Tibial artery (tissue), 4 donors: ENCODE measurements at regions not wholly inside any gene's neighbourhood (a gene's known extent, or its start where the extent isn't known, plus 50 kb on each side); places are given as distances from the start of the nearest gene placed in this dataset.

Experiments used
- DNase-seq, 2 donors: peaks; one replicate each; pipeline ENCODE4 v3.0.0-alpha.2; 2019
- H3K27ac ChIP-seq, 2 donors: fragments of 200-600 bp; sonication (generic) in 1 of 2; 1 replicate in 1 of 2; 2 replicates in 1 of 2; pipeline ENCODE4 v1.5.1; 2018 to 2019; ENCODE audit warnings: mild to moderate bottlenecking in 1 of 2
- H3K27me3 ChIP-seq, 2 donors: fragments of 200-600 bp; sonication (generic) in 1 of 2; one replicate each; pipeline versions ENCODE4 v1.5.1 to v1.6.0; 2016 to 2019
- H3K36me3 ChIP-seq, 3 donors: fragments of 200-600 bp; sonication (generic) in 2 of 3; one replicate each; pipeline ENCODE4 v1.5.1; 2016 to 2019; ENCODE audit warnings: mild to moderate bottlenecking in 2 of 3
- H3K4me1 ChIP-seq, 4 donors: fragments of 200-600 bp; sonication (generic) in 2 of 4; 1 replicate in 3 of 4; 2 replicates in 1 of 4; pipeline ENCODE4 v1.5.1; 2016 to 2019
- H3K4me3 ChIP-seq, 2 donors: fragments of 200-600 bp; sonication (generic) in 1 of 2; 1 replicate in 1 of 2; 2 replicates in 1 of 2; pipeline ENCODE4 v1.5.1; 2018 to 2019; ENCODE audit warnings: mild to moderate bottlenecking in 2 of 2
- H3K9me3 ChIP-seq, 3 donors: fragments of 200-600 bp; sonication (generic) in 1 of 3; one replicate each; pipeline ENCODE4 v1.5.1; 2016 to 2019
- intact Hi-C: fragments of 100-400 bp; cut with DNase I; formaldehyde crosslinking; loops from one replicate; pipeline ENCODE4 v1.15.0; 2023; ENCODE audit warnings: low total_unique reads
- TF ChIP-seq, protein P1 (sequence below), 2 experiments: fragments of 200-600 bp in 1 of 2; fragments of 450-650 bp in 1 of 2; IDR thresholded peaks; one replicate each; pipeline ENCODE4 v1.5.1; 2017 to 2019; ENCODE audit warnings: antibody characterized with exemption in 2 of 2, mild to moderate bottlenecking in 1 of 2, moderate library complexity in 1 of 2

DNA sequence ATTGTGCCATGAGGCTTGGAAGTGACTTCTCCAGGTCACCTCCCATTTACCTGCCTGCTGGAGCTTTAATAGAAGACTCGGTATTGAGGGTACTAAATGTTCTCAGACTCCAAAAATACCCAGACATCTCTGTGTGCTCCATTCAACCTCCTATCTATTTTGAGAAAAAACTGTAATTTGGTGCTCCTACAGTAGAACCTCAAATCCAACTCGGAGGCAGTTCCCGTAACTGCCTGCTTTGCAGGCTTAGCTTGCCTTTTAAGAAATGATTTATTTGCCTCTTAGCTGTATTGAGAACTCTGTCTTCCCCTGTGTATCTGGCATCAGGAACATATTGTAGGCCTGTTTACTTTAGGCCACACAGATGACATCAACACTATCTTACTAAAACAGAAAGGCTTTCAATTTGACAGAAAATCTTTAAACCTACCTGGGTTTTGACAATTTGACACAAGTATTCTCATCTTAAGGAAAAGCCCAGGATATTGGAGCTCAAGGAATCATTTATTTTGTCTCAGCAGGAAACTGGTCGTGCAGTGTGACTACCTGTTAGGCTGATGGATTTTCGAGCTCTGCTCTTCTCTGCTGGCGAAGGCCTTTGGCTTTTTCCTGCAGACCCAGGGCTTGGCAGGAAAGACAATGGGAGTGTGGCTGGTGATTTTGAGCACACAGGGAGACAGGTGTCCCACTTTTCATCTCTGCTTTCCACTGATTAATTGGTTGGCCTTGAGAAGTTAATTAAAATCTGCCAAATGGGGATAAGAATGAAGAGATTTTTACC lies 314.8 kb downstream of the SNAPC1 start:
- H3K9me3 ChIP-seq = no peaks in the 10 kb centered on the region
- DNase-seq = no peak
- H3K27me3 ChIP-seq = no peaks in the 10 kb centered on the region
- no peaks in the 10 kb centered on the region for H3K36me3 ChIP-seq
- intact Hi-C loops = no loop called here
- TF ChIP-seq, protein P1, sequence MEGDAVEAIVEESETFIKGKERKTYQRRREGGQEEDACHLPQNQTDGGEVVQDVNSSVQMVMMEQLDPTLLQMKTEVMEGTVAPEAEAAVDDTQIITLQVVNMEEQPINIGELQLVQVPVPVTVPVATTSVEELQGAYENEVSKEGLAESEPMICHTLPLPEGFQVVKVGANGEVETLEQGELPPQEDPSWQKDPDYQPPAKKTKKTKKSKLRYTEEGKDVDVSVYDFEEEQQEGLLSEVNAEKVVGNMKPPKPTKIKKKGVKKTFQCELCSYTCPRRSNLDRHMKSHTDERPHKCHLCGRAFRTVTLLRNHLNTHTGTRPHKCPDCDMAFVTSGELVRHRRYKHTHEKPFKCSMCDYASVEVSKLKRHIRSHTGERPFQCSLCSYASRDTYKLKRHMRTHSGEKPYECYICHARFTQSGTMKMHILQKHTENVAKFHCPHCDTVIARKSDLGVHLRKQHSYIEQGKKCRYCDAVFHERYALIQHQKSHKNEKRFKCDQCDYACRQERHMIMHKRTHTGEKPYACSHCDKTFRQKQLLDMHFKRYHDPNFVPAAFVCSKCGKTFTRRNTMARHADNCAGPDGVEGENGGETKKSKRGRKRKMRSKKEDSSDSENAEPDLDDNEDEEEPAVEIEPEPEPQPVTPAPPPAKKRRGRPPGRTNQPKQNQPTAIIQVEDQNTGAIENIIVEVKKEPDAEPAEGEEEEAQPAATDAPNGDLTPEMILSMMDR (IDR thresholded peaks at IDR 0.05) = no peak
- no peak overlapping the region for H3K27ac ChIP-seq
- H3K4me3 ChIP-seq = no peak overlapping the region
- H3K4me1 ChIP-seq = no peaks in the 10 kb centered on the region

DNA sequence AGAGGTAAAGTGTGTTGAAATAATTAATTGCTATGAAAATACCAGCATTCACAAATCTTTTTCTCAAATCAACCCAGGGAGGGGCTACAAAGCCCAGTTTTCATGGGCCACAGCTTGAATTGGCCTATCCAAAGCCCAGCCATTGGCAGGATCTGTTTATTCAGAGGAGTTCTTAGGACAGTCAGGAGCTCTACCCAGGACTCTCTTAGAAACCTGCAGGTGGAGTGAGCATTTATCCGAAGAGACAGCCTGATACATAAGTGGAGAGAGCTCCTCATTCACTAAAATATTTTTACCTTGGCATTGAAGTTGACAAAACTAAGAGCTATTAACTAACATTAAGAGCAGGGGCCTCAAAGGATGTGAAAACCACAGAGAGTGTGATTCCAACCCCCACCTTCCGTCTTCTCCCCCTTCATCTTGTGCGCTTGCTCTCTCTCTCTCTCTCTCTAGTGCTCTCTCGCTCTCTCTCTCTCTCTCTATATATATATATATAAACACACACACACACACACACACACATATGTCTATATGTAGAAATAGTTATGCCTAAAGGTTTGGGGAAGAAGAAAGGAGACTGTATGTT lies 315.5 kb downstream of the SNAPC1 start:
- H3K36me3 ChIP-seq = no peaks in the 10 kb centered on the region
- no peaks in the 10 kb centered on the region for H3K9me3 ChIP-seq
- no peaks in the 10 kb centered on the region for H3K4me1 ChIP-seq
- intact Hi-C loops = no loop called here
- no peak for DNase-seq
- H3K27me3 ChIP-seq = no peaks in the 10 kb centered on the region
- H3K27ac ChIP-seq = no peak overlapping the region
- TF ChIP-seq, protein P1 (IDR thresholded peaks at IDR 0.05) = no peak
- no peak overlapping the region for H3K4me3 ChIP-seq

DNA sequence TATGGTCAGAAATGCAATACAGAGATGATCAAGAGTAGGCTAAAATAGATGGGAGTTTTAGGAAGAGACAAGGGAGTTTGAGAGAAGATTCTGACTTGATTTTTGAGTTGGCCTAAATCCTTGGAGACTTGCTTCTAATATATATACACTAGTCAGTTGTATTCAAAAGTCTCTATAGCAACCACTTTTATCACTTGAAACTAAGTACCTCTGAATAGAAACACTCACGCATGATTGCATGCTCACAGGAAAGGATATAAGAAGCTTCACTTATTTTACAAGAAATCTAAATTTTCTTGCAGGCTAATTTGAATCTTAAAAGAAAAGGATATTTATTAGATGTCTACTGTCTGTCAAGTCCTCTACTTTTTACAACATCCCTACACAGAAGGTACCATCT lies 316.8 kb downstream of the SNAPC1 start:
- Histone ChIP-seq H3K9me3 (no peaks in the 10 kb centered on the region), H3K36me3 (no peaks in the 10 kb centered on the region), H3K27ac (no peak overlapping the region), H3K4me3 (no peak overlapping the region), H3K27me3 (no peaks in the 10 kb centered on the region), H3K4me1 (no peaks in the 10 kb centered on the region)
- intact Hi-C loops = no loop called here
- no peak for DNase-seq
- TF ChIP-seq, protein P1 (IDR thresholded peaks at IDR 0.05) = no peak

DNA sequence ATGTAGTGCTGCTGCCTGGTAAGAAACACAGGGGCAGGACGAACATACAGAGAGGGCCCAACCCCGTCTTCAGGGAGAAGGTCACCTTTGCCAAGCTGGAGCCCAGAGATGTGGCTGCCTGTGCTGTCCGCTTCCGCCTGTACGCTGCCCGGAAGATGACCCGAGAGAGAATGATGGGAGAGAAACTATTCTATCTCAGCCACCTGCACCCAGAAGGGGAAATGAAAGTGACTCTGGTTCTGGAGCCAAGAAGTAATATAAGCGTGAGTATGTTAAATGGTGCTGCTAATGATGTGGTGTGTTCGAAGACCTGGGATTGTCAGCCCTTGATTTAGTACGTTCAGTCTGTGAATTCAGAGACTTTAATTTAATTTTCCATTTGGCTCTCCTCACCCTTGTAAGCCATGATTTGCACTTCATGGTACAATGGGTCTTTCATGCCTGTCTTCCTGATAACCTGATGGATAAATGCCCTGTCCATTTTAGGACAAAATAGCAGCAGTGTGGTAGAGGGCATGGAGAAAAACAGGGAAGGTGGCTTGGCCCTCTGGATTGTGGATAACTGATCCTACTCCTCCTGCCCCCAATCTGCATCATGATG lies 318.9 kb downstream of the SNAPC1 start:
- Histone ChIP-seq H3K27ac (no peak overlapping the region), H3K4me1 (no peaks in the 10 kb centered on the region), H3K4me3 (no peak overlapping the region), H3K9me3 (no peaks in the 10 kb centered on the region), H3K27me3 (no peaks in the 10 kb centered on the region), H3K36me3 (no peaks in the 10 kb centered on the region)
- intact Hi-C loops = no loop called here
- TF ChIP-seq, protein P1 (IDR thresholded peaks at IDR 0.05) = no peak
- DNase-seq = no peak

DNA sequence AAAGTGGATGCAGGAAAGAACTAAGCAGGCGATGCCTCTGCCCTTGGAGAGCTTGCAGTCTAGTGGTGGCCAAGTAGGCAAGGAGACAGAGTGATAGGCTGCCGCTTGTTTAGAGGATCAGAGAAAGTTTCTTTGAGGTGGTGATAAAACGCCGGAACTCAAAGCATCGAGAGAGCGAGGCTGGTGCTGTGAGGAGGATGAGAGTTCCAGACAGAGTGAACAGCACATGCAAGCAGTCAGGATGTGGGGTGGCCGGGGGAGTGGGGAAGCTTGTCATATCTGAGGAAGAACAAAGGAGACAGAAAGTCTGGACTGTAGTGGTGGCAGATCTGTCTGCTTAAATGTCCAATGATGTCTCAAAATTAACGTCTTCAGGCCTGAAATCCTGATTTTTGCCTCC lies 319.7 kb downstream of the SNAPC1 start:
- H3K9me3 ChIP-seq = no peaks in the 10 kb centered on the region
- DNase-seq = no peak
- TF ChIP-seq, protein P1 (IDR thresholded peaks at IDR 0.05) = no peak
- no peak overlapping the region for H3K27ac ChIP-seq
- intact Hi-C loops = no loop called here
- H3K4me3 ChIP-seq = no peak overlapping the region
- H3K4me1 ChIP-seq = no peaks in the 10 kb centered on the region
- no peaks in the 10 kb centered on the region for H3K27me3 ChIP-seq
- no peaks in the 10 kb centered on the region for H3K36me3 ChIP-seq
